GM18498 (cell line): ENCODE measurements at regions not wholly inside any gene's neighbourhood (a gene's known extent, or its start where the extent isn't known, plus 50 kb on each side); places are given as distances from the start of the nearest gene placed in this dataset.
"Not testable (repeated sequence)": the region's sequence is repeated elsewhere in the genome, so short reads cannot be mapped to it uniquely, and the experiment has no call there.

Source experiments
- ATAC-seq: cut with Tn5 transposase; IDR thresholded peaks from one replicate; pipeline ENCODE4 v1.9.1; 2021; ENCODE audit warnings: mild to moderate bottlenecking, moderate library complexity; ENCODE audit not compliant: unreplicated experiment

DNA sequence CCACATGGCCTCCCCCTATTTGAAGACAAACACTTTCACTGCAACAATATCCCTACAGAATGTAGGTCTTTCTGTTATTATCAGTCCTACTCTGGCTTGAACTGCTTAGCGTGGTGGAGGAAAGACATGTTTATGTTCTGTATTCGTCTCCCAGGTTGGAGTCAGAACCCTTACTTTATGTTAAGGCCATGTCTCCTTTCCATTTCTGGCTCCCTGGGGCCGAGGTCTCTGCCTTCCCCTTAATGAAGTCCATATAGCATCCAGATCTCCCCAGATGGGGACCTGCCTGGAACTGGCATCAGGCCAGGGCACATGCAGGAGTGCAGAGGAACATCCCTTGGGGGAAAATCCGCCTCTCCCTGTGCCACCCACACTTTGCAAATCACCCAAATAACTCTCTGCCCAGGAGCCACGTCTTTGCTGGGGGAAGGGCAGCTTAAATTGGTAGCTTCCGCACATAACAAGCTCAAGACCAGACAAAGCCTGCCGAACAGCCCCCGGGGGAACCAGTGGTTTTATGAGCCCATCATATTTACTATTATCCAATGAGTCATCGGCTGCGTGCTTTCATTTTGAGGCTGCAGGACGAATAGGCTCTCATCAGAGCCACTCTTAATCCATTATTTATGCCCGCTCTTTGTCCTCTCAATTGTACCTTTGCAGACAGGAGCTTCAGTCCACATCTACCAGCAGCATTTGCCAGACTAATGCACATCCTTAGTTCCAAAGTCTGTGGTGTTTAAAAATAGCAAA is 237.0 kb downstream of the UACA start:
- ATAC-seq = no peak

- ATAC-seq = no peak
These were observed 237.8 kb downstream of the UACA start for GRCh38 chr15:70525551-70525950.

GRCh38 chr15:70524470-70524869 is 238.9 kb downstream of the UACA start:
- no peak for ATAC-seq

- no peak for ATAC-seq
These were observed 239.7 kb downstream of the UACA start for GRCh38 chr15:70523616-70524015.

DNA sequence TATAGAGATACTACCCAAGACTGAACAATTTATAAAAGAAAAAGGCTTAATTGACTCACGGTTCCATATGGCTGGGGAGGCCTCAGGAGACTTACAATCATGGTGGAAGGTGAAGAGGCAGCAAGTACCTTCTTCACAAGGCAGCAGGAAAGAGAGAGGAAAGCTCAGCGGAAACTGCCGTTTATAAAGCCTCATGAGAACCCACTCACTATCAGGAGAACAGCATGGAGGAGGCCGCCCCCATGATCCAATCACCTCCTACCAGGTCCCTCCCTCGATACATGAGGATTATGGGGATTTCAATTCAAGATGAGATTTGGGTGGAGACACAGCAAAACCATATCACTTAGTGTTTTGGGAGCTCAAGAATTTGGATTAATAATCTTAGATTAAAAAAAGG is 240.2 kb downstream of the UACA start:
- ATAC-seq = no peak

- ATAC-seq = no peak
These were observed 240.9 kb downstream of the UACA start for GRCh38 chr15:70522323-70522966.

DNA sequence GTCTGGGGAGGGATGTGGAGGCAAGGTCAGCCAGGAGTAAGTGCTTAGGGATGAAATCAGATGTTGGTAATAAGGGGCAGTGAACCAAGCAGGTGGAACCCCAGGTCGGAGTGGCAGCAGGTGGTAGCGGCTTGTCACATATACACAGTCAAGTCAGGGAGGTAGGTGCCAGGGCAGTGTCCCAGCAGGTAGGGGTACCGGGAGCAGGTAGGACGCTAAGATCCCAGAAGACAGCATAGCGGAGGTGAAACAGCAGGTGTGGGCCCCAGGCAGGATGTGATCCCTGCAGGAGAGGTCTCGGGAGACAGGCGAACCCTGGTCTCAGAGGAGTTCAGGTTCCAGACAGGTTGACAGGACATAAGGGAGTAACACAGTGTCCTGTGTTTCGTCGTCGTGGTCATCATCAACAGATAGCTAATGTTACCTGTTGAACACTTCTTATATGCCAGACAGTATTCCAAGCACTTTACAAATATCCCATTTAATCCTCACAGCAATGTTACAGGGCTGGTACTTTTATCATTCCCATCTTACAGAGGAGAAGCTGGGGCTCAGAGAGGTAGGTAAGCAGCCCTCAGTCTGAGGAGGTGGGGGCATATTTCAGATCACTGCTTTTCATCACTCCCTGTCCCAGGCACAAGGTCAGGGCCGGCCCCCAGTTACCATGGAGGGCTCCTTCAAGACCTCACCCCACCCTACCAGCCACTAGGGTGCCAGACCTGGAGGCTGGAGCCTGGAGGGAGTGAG is 241.6 kb downstream of the UACA start:
- no peak for ATAC-seq

DNA sequence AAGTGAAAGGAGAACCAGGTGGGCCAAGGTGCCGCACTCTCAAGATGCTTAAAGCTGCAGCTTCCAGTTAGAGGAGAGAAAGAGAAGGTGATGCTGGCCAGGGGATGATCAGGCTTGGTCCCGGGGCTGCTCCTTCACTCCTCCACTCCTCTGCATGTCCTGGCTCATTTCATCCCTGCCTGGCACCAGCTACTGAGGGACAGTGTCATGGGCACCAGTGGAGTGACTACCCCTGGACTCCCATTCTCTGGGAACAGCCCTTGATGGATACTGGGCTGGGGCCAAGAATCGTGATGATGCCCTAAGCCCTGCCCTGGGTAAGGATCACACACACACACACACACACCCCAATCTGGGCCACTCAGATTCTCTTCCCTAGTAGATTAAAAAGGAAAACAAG is 243.7 kb downstream of the UACA start:
- ATAC-seq = no peak

DNA sequence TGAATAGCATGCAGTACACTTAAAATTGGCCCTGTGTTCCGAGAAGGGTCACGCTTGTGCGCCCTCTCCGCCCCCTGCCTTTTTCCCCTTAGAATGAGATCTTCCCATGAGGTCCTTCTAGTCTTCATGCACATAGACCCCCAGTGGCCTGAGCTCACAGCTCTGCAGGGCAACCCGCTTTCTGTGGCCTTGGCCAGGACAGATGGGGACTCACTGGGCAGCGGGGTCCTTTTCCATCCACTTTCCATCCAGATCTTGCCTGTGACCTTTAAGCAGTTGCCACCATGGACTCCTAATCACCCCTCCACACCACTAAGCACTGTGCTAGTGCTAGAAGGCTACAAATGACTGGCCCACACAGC is 244.4 kb downstream of the UACA start:
- no peak for ATAC-seq

GRCh38 chr15:70518201-70519003 is 245.0 kb downstream of the UACA start:
- ATAC-seq = no peak

DNA sequence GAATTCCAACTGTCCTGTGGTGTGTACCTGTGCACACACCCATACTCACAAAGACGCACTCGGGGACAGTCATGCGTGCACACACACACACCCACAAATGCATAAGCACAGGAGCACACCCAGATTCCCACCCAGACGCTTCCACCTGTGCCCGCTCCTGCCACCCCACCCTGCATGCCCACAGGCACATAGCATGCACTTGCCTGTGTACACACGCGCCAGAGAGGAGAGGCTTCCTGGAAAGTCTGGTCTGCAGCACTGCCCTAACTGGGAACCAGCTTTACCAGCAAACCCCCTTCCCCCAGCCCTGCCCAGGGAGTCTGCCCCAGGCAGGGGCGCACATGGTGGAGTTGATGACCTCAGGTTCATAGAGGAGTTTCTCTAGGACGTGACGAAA is 246.2 kb downstream of the UACA start:
- ATAC-seq = no peak

GRCh38 chr15:70516408-70517193 is 246.8 kb downstream of the UACA start:
- ATAC-seq = no peak

DNA sequence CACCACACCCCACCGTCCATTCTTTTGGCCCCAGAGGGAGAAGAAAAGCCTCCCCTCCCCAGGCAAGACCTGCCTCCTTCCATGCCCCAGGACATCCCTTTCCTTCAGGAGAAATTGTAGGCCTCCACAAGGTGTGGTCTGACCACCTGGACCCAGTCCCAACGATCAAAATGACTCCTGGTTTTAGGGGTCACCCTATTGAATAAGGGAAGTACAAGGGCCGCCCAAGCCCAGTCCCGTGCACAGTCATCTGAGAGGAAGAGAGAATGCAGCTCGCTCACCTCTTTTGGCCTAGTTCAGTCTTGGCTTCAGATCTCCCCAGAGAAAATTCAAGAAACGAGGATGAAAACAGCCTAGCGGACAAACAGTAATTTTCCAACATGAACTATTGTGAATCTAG is 249.1 kb downstream of the UACA start:
- ATAC-seq = no peak

DNA sequence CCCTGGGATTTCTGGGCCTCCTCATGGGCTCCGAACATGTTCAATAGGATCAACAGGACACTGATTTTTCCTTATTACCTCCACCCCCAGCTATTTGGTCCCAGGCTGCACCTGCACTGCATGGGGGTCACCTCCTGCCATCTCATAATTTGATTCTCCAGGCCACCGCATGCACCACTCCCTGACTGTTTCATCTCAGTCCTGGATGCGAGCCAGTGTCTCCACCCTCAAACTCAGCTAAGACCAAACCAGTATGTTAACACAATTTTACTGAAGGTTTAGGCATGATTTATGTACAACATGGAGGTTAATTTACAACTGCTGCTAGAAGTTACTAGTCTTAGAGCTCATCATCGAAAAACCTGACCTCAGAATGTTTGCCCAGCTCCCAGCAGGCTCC is 249.5 kb downstream of the UACA start:
- ATAC-seq = no peak

- ATAC-seq = no peak
These were observed 250.5 kb downstream of the UACA start for GRCh38 chr15:70512772-70513362.

DNA sequence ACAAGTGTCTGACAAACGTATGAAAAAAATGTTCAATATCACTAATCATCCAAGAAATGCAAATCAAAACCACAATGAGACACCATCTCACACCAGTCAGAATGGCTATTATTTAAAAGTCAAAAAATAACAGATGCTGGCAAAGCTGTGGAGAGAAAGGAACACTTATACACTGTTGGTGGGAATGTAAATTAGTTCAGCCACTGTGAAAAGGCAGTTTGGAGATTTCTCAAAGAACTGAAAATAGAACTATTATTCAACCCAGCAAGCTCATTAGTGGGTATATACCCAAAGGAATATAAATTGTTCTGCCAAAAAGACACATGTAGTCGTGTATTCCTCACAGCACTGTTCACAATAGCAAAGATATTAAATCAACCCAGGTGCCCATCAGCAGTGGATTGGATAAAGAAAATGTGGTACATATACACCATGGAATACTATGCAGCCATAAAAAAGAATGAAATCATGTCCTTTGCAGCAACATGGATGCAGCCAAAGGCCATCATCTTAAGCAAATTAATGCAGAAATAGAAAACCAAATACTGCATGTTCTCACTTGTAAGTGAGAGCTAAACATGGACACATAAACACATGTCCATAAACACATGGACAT is 251.3 kb downstream of the UACA start:
- ATAC-seq = not testable (repeated sequence)

- no peak for ATAC-seq
These were observed 252.9 kb downstream of the UACA start for GRCh38 chr15:70510433-70510832.

DNA sequence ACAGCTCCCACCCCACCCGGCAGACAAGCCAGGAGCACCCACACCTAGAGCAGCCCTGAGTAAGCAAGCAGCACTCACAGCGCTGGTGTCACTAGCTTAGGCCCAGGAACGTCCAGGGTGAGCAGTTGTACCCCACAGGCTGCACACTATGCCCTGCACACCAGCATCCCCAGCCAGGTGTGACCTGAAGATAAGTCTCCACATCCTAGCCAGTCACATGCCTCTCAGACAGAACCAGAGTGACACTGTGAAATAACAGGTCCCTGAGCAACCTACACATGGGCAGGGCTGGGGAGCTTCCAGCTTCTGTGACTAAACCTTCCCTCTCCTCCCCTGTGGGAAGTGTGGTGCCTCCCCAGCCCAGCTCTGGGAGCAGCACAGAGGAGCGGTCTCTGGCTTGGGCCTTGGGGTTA is 253.6 kb downstream of the UACA start:
- no peak for ATAC-seq

- ATAC-seq = no peak
These were observed 254.1 kb downstream of the UACA start for GRCh38 chr15:70509282-70509662.
